Myocyte (in vitro differentiated cells): ENCODE measurements at regions not wholly inside any gene's neighbourhood (a gene's known extent, or its start where the extent isn't known, plus 50 kb on each side); places are given as distances from the start of the nearest gene placed in this dataset.
A peak's percentile ranks its signal among the peaks of the same experiment; 100 is the strongest.

Experiments used
- DNase-seq: peaks from one replicate; pipeline ENCODE4 v3.0.0-alpha.2; 2012; ENCODE audit warnings: low read depth

DNA sequence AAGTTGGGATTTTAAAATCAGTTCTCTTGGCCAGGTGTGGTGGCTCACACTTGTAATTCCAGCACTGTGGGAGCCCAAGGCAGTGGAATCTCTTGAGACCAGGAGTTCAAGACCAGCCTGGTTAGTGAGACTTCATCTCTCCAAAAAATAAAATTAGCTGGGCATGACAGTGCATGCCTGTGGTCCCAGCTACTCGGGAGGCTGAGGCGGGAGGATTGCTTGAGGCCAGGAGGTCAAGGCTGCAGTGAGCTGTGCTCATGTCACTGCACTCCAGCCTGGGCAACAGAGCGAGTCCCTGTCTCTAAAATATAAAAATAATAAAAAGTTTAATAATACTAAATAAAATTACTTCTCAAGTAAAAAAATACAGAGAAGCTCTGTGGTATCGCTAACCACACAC lies 77.5 kb downstream of the FOXA2 start:
- DNase-seq: no peak

DNA sequence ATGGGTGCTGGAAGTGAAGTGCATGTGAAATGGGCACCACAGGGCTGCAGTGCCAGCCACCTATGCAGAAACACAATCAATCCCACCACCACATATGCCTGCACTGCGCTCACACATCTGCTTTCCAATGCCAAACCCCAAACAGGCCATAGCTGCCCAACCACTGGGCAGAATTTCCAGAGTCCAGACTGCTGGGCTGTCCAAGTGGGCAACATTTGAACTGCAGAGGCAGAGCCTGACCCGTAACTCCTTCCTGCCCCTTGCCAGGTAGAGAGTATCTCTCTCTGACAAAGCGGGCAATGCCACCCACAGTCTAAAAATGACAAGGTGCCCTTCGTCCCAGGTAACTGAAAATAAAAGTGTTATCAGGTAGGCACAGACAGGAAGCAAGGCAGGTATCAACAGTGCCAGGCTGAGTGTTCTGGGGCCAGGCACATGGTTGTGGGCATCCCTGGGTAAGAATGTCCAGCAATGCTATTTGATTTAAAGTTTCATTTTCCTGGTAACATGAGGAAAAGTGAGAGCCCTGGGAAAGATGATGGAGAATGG lies 79.5 kb downstream of the FOXA2 start:
- DNase-seq: no peak

DNA sequence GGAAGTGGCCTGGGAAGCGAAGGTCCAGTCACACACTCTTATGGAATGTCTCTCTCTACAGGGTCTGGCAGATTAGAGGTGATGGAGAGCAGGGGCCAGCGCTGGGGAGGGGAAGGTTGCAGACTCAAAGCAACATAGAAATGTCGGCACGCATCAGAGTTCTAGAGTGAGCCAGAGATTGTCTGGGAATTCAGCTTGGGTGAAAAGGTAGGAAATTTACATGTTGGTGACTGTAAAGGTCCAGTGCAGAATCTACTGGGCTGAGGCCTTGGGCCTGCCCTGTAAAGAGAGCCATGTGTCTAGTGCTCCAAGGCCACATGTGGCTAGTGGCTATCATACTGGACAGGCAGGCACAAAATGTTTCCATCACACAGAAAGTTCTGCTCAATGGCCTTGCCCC lies 80.8 kb downstream of the FOXA2 start:
- DNase-seq: no peak

DNA sequence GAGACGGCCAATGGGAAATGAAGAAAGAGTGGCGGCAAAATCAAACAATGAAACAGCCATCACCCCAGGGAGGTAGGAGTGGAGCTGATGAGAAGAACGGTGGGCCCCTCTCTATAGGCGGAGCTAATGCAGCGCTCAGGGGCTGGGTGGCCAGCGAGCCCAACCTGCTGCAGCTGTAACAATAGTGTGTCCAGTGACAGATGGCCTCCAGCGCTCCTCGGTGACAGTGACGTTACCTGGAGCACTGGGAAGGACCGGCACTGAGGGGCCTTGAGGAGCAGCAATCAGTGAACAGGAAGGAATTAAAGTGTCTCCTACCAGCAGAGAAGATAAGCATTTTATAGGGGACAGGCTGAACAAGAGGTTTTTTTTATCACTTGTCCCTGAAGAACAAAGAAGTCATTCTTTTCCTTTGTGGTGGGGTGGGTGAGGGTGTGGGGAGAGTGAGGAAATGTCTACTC lies 81.6 kb downstream of the FOXA2 start:
- no peak for DNase-seq

DNA sequence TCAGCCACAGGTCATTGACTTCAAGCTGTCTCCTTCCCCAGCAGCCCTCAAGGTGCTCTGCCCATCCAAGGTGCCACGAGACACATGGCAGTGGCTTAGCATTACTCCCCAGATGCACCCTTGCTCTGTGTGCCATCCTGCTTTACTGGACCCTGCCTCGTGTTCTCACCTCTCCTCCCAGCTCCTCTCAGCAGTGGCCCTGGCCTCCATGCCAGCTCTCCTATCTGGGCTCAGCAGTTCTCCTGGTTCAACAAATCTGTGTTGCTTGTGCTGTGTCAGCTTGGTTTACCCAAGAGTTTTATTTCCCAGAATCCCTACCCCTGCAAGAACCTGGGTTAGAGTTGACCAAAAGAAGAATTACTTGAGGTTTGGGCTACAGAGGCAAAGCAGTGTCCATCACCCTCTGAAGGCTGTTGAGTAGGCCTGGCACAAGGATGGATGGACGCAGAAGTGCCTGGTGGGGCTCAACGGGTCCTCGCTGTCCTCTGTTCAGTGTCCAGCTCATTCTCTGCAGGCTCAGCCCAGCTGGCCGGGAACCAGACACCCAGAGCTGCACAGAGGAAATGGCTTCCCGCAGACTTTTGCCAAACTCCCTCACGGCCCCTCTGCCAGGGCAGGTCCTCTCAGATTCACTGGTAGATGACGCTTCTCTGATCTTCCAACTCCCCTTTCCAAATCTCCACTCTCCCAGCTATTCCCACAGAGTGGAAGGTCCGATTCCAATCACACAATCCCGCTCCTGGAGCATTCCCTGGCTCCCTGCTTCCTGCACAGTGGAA lies 82.6 kb downstream of the FOXA2 start:
- DNase-seq: no peak

DNA sequence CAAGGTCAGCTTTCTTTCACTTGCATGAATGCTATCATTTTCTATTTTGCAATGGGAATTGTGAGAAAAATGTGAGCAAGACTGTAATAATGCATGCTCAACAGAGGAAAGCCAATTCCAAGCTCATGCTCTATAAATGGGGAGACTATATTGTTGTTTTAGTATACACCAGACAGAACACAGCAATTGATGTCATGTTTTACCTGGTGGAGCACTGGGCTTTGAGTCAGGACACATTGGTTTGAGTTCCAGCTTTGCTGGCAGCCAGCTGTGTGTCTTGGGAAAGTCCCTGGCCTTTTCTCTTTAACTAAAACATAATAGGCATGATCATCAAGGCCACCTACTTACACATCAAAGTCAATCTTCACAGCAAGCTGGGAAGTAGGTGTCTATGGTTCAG lies 83.3 kb downstream of the FOXA2 start:
- no peak for DNase-seq

DNA sequence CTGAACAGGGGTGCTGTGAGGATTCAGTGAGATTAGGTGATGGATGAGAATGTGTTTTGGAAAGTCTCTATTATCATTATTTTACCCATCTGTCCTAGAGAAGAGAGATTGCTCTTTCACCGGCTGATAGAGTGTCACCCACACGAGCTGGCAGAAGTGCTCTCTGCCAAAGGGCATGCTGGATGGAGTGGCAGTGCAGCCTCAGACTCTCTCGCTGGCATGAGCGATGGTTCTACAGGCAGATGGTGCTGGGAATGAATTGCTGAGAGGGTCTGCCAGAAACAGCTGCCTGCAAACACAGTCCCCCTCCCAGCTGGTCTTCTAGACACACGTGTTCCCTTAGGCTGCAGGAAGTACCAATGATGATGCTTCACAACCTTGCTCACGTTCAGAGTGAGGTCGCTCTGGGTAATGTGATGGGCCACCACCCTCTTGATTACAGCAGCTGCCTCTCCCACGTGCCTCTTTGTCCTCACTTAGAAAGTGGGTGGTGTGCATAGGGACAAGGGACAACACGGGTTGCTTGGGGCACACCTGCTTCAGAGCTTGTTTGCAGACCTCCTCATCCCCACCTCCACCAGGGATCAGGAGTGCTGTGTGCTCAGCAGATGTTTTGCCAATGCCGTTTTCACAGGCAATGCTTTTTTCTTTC lies 84.7 kb downstream of the FOXA2 start:
- DNase-seq: no peak

DNA sequence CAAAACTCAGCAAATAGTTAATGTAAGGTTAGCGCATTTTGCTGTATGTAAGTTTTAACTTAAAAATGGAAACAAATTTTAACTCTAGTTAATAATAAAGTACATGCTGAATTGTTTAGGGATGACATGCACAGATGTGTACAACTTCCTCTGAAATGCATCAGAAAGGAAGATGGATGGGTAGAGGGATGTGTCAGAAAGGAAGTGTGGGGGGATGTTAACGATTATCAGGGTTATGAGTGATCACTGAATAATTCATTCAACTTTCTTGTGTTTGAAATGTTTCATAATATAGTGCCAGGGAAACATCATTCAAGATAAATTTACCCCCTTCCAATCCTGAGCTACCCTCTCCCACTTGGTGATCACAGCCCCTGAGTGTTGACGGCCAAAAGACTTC lies 87.6 kb downstream of the FOXA2 start:
- no peak for DNase-seq

DNA sequence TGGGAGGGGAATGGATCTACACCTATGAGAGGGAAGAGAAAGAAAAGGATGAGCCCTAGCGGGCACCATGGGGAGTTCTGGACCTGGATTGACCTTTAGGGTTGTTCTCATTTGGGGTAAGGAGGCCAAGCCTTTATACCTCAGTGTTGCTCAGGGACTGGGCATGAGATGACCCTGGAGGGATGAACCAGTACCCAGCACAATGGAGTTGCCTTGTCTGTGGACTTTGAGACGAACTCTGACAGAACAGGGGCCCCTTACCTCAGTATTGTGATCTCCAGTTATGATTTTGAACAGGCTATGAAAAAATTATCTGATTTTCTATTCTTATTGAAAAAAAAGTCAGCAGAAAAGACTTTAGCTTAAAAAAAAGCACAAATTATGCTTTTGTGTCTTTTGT lies 88.6 kb downstream of the FOXA2 start:
- no peak for DNase-seq

DNA sequence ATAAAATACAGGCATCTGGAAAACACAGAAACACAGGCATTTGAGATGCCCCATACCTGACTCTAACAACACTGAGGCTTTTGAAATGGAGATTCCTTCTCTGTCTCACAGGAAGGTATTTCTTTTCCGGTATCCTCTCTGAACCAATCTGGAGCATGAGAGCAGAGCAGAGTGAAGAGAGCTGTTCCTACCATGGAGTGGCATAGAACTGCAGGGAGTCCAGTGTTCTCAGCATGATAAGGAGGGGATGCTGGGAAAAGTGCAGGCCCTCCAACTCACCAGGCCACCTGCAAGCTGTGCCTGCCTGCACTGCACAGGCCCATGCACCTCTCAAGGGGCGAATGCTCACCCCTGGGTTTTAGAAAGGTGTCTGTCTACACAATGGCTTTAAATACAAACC lies 89.2 kb downstream of the FOXA2 start:
- DNase-seq: no peak

DNA sequence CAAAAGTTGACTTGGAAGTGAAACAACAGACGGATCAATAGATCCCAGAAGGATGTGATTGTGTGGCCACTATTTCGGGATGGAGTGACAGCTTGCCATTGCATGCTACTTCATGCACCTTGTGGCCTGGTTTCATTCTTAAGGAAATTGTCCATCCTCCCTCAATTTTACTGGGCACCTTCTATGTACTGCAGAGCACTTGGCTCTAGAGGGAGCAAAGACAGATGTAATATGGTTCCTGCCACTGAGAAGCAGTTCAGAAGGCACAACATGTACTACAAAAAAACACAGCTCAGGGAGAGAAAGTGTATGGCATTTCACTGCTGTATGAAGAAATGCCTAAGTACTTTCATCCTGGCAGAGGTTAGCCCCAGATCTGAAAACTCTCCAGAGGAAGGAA lies 91.9 kb downstream of the FOXA2 start:
- no peak for DNase-seq

DNA sequence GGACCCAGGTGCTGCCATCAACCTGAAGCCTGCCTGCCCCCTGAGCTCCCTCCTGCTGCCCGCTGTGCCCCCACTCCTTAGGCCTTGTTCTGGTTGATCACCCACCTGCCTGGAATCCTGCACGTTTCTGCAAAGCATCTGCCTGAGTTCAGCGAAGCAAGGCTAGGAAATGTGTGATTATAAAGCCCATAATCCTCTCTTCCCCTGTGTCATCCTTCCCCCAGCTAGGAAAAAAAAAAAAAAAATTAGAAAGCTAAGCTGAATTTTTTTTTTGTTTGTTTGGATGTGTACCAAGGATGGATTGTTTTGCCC lies 93.2 kb downstream of the FOXA2 start:
- DNase-seq: no peak

DNA sequence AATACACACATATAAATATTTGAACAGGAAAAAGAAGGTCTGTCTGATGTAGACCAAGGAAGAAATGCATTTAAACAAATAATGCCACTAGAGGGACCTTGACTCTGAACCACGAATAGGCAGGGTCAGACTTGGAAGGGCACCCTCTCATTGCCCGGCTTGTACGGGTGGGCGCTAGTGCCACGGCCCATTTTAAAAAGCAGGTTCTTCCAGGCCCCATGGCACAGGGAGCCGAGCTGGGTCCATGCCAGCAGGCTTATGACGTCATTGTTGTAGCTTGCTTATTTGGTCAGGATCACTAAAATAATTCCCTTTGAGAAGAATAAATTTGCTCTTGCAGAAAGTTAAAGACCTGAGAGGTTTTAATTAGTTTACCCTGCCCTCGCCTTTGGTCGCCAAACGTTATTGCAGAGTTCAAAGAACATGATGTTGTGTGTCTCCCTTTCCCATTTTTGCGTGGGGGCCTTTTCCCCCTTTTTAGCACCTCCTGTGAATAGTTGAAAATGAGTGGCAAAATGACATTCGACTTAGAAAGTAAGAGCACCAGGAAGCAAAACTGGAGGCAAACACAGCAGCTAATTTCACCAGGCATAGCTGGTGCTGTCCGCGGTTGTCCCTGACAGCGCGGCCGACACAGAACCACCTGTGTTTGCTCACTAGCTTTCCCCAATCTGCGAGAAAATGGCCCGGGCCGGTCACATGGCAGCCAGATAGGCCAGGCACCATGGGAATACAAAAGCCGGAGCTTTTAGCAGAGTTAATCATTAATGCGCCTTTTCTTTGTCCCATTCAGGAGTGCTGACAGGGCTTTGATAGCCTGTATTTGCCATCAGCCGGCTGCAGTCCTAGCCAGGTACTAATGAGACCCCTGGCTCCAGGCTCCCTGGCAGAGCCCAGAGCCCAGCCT lies 93.8 kb downstream of the FOXA2 start:
- peak; percentile 6 for DNase-seq

DNA sequence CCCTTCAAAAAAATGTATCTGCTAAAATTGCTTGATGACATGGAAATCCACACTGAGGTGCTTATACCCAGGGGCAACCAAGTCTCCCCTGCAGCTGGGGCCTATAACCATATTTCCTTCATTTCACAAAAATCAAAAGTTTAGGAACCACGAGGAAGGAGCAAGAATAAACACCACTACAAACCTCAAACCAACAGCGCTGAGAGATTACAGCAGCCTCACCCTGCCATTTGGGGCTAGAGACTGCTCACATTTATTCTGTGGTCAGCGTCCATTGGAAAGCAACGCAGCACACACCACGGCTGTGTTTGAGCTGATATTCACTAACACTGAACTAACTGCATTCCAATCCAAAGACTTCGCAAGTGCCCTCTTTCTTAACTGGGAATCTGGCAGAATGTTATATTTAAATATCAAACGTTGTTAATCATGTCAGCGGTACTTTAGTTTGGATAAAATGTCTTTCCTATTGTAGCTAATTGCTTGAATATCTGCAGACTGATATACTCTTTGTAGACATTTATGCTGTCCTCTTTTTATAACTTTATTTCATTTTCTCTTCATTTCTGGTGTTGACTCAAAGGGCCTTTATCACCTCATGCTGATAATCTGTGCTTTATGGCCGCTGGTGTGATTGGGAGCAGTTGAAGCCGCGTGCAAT lies 94.6 kb downstream of the FOXA2 start:
- no peak for DNase-seq

DNA sequence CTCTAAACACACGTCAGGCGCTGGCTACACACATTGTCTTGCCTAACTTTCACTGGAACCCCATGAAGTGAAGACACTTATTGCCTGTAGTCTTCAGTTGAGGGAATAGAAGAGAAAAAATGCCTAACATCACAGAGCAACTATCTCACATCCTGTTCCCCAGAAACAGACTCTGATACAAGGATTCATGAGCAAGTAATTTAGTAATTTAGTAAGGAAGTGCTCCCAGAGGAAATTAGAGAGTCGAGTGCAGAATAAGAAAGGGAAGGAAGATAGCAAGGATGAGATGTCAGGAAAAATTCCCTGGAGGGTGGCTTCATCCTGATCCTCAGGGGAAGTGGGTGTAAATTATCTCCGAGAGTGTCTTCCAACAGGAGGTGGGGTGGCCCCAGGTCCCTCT lies 104.0 kb downstream of the FOXA2 start:
- no peak for DNase-seq

DNA sequence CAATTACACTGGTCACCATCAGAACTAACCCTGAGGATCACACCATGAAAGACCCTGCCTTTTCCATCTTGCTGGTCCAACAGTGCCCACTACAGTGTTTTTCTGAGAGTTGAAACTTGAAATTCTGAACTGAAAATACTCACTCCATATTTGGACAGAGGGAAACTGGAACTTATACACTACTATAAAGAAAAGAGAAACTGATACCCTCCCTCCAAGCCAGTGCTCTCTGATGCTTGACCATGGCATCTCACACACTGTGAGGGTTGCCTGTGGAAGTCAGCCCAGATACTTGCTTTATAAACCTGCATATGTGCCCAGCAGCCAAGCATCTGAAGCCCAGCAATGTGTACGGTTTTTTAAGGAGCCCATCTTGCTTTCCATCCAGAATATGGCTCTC lies 108.7 kb downstream of the FOXA2 start:
- no peak for DNase-seq

DNA sequence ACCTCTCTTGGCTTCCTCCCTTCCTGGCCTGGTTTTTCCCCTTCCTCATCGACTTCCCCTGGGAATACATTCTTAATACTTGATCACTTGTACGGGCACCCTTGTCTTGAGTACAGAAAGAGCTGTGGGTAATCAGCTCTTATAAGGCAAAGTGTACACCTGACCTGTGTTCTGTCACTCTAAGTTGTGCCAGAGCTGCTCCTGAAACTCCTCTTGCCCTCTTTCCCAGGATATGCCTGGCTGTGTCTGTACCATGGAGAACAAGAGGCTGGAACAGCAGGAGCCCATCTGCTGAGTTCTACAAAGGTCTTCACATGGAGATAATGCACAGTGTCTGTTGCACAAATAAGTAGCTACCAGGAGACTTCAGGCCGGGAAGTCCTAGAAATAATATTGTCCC lies 110.1 kb downstream of the FOXA2 start:
- no peak for DNase-seq

DNA sequence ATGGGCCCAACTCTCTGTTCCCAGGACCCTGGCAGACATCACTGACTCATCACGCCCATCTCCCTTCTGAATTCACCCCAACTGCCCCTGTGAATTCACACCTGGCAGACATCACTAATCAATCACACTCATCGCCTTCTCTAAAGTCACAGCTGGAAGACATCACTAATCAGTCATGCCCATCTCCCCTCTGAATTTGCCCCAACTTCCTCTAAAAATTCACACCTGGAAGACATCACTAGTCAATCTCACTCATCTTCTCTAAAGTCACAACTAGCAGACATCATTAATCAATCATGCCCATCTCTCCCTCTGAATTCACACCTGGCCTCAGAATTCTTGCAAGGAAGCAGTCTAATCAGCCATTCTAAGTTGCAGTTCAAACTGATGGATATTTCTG lies 111.1 kb downstream of the FOXA2 start:
- DNase-seq: no peak

DNA sequence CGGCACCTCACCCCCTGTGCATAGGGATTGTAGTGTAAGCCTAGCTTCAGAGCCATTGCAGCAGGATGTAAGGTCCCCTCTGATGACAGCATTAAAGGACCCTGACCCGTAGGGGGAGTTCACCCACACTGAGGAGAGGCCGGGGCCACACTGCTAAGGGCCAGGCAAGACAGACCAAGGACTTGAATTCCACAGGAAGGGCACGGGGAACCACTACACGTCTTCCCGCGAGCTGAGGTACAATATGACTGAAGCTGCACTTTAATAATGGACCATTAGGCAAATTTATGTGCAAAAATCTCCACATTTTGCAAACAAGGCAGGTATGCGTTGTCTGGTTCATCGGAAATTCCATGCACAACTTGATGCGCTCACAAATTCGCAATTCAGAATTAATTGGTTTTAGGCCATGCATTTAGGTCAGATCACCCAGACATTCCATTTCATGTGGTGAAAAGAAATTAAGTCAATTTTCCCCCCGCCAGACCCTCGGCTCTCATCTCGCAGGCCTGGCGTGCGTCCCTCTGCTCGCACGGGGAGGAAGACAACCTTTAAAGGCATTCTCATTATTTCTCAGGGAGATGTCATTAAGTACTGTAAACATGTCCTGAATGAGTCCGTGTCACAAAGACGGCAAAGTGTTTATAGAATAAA lies 111.8 kb downstream of the FOXA2 start:
- no peak for DNase-seq

DNA sequence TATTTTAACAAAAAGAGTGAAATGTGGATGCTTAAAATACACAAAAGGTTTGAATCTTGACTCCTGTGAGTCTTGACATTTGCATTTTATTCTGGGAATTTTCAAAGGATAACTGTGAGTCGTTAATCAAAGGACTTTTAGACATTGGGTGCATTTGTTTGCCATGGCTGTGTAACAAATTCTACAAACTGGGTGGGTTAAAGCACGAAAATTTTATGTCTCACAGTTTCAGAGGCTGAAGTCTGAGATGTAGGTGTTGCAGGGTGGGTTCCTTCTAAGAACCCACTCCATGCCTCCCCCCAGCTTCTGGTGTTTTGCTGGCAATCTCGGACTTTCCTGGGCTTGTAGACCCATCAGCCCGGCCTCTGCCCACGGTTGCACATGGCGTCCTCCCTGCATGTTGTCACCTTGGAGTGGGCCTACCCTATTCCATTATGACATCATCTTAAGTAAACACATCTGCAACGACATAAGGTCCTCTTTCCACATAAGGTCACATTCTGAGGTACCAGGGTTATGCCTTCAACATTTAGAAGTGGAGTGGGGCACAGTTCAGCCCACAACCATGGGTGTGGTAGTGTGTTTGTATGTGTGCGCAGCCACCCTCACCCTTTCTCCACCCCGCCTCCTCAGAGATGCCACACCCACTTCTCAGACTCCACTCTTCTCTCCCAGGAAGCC lies 113.1 kb downstream of the FOXA2 start:
- DNase-seq: no peak
